Mucosa of descending colon (tissue), 3 donors: ENCODE measurements at regions not wholly inside any gene's neighbourhood (a gene's known extent, or its start where the extent isn't known, plus 50 kb on each side); places are given as distances from the start of the nearest gene placed in this dataset.
A peak's percentile ranks its signal among the peaks of the same experiment; 100 is the strongest.

ENCODE experiments used
- ATAC-seq: fragments of 200-7000 bp; cut with Tn5 transposase; one replicate; pipeline ENCODE4 v1.9.1; 2020; ENCODE audit warnings: mild to moderate bottlenecking, moderate library complexity
- DNase-seq, 3 donors: peaks; one replicate each; pipeline ENCODE4 v3.0.0-alpha.2; 2020
- H3K36me3 ChIP-seq: fragments of 200-600 bp; one replicate; pipeline ENCODE4 v1.8.0; 2021; ENCODE audit warnings: low read depth, mild to moderate bottlenecking
- H3K4me1 ChIP-seq: fragments of 200-600 bp; one replicate; pipeline ENCODE4 v1.8.0; 2021; ENCODE audit warnings: low read depth, mild to moderate bottlenecking
- H3K4me3 ChIP-seq: fragments of 200-600 bp; one replicate; pipeline ENCODE4 v1.8.0; 2021; ENCODE audit warnings: mild to moderate bottlenecking
- H3K9me3 ChIP-seq: fragments of 200-600 bp; one replicate; pipeline ENCODE4 v1.8.0; 2021; ENCODE audit warnings: mild to moderate bottlenecking
- intact Hi-C, 2 donors: fragments of 100-400 bp; cut with DNase I in 1 of 2; cut with micrococcal nuclease in 1 of 2; formaldehyde crosslinking; loops; one replicate each; pipeline versions ENCODE4 v1.11.0 to v1.11.1; 2022; cut with DNase I, micrococcal nuclease
- TF ChIP-seq, protein P1 (sequence below): fragments of 200-600 bp; IDR thresholded peaks from one replicate; pipeline ENCODE4 v1.8.0; 2022; ENCODE audit warnings: antibody characterized with exemption, mild to moderate bottlenecking
- donor health status: DM: no; HTN: no; CAD: no; lungs with moderate emphysema.
- donor health status: DM: no; HTN: no; CAD: no.
- donor health status: DM: no; HTN: yes; CAD: no.

DNA sequence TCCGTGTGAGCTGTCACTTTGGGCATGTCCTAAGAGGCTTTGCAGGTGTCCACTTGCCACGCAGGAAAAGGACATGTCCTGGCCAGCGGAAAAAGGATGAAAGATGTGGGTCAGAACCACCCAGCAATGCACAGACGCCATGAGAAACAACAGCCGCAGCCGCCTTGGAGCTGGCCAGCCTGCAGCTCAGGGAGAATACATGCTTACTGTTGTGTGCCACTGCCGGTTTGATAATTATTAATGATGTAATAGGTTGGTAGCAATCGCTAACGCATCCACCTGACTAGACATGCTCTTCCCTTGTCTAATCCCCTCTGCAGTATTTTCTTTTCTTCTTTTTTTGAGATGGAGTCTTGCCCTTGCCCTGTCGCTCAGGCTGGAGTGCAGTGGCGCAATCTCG, 221.7 kb downstream of the HAUS1 start:
- ATAC-seq = no peak
- TF ChIP-seq, protein P1, sequence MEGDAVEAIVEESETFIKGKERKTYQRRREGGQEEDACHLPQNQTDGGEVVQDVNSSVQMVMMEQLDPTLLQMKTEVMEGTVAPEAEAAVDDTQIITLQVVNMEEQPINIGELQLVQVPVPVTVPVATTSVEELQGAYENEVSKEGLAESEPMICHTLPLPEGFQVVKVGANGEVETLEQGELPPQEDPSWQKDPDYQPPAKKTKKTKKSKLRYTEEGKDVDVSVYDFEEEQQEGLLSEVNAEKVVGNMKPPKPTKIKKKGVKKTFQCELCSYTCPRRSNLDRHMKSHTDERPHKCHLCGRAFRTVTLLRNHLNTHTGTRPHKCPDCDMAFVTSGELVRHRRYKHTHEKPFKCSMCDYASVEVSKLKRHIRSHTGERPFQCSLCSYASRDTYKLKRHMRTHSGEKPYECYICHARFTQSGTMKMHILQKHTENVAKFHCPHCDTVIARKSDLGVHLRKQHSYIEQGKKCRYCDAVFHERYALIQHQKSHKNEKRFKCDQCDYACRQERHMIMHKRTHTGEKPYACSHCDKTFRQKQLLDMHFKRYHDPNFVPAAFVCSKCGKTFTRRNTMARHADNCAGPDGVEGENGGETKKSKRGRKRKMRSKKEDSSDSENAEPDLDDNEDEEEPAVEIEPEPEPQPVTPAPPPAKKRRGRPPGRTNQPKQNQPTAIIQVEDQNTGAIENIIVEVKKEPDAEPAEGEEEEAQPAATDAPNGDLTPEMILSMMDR = no peak
- no peak overlapping the region for H3K4me3 ChIP-seq

DNA sequence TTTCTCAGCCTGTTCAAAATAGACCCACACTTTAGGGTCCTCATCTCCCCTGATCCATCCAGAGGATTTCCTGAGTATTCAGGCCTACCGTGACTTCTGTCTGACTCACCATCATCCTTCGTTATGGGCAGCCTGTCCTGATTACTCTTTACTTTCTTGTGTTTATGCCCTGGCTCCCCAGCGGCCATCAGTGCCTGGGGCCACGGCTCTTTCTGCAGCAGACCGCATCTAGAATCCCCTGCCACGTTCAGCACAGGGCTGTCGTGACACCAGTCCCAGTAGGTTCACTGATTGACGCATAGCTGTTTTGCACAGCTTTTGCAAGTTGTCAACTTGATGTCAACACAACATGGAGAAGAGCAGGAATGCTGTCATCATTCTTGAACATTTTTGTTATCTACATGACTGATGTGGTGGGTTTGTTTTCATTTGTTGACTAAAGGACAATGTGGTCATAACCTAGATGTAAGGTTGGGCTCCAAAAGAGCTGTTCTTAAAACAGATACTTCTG, 225.6 kb downstream of the HAUS1 start:
- intact Hi-C loops = no loop called here
- TF ChIP-seq, protein P1 = no peak
- H3K36me3 ChIP-seq = no peaks in the 10 kb centered on the region
- peaks cover 4% of the 10 kb centered on the region for H3K4me1 ChIP-seq
- no peak for DNase-seq
- no peak overlapping the region for H3K4me3 ChIP-seq
- ATAC-seq = no peak
- no peaks in the 10 kb centered on the region for H3K9me3 ChIP-seq

More for the DNA sequence above, 221.7 kb downstream of the HAUS1 start:
- intact Hi-C loops = no loop called here
- DNase-seq = no peak
- Histone ChIP-seq H3K4me1 (no peaks in the 10 kb centered on the region), H3K9me3 (no peaks in the 10 kb centered on the region), H3K36me3 (no peaks in the 10 kb centered on the region)

DNA sequence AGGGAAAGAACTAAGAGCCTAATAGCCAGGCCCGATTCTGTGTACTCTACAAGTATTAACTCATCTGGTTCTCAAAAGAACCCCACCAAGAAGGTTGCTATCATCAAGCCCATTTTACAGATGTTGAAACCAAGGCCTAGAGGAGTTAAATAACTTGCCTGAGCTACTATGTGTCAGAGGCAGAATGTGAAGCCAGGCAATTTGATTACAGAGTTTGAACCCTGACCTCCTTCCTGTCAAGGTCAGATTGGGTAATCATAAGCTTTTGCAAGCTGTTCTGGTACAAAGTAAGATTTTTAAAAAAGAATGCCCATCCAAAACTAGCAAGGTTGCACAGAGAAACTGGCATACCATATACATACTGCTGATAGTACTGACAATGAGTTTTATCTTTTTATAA, 227.1 kb downstream of the HAUS1 start:
- no peak for ATAC-seq
- DNase-seq = no peak
- no peaks in the 10 kb centered on the region for H3K36me3 ChIP-seq
- peaks cover 4% of the 10 kb centered on the region for H3K4me1 ChIP-seq
- intact Hi-C loops = no loop called here
- TF ChIP-seq, protein P1 = no peak
- no peaks in the 10 kb centered on the region for H3K9me3 ChIP-seq
- no peak overlapping the region for H3K4me3 ChIP-seq

DNA sequence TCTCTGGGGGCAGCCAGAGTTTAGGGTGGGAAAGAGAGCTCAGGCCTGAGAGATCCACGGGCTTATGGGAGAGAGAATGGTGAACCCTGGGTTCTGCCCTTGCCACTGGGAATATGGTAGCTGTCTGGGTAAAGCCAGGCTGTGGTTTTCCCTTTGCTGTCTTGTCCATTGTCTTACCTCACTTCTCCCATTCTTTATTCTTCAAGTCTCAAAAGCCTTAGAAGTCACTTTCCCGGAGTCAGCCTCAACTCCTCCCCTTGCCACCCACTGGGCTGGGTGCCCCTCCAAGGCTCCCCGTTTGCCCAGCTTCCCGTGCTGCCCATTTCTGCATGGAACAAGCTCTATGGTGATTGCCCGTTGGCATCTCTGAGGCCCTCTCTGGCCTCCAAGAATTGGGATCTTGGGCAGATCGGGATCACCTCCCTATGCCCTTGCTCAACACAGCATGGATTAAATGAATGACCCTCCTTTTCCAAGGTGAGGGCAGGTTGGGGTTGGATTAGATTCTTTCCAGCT, 228.2 kb downstream of the HAUS1 start:
- H3K9me3 ChIP-seq = no peaks in the 10 kb centered on the region
- DNase-seq = no peak
- no peak overlapping the region for H3K4me3 ChIP-seq
- intact Hi-C loops = no loop called here
- H3K36me3 ChIP-seq = no peaks in the 10 kb centered on the region
- H3K4me1 ChIP-seq = peaks cover 4% of the 10 kb centered on the region
- no peak for ATAC-seq
- TF ChIP-seq, protein P1 = no peak

DNA sequence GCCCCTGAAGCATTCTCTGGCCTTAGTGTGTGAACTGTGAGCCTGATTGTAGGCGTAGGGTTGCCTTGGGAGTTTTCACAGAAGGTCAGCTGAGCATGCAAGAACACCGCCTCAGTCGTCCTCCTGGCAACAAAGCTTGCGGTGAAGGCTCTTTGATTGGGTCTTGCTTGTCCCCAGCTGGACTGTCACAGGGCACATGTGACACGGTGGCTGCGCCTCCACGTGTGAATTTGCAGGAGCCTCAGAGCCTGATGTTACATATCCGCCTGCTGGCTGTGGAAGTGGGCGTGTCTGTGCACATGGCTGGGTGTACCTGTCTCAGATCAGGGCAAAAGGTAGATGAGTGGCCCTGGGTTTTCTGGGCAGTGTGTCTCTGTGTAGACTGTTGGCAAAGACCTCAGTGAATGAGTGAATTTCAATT, 228.7 kb downstream of the HAUS1 start:
- H3K36me3 ChIP-seq = no peaks in the 10 kb centered on the region
- ATAC-seq (peak; percentile 9), DNase-seq (no peak)
- H3K9me3 ChIP-seq = no peaks in the 10 kb centered on the region
- H3K4me1 ChIP-seq = peaks cover 4% of the 10 kb centered on the region
- intact Hi-C loops = no loop called here
- no peak overlapping the region for H3K4me3 ChIP-seq
- TF ChIP-seq, protein P1 = no peak
